ENCODE measurements at regions not wholly inside any gene's neighbourhood (a gene's known extent, or its start where the extent isn't known, plus 50 kb on each side); places are given as distances from the start of the nearest gene placed in this dataset. TPM values are rescaled to one million over a fixed set of nuclear protein-coding genes. Genes with fewer than 3 reads are reported as not detected.

Small RNA genes lying in the stretch of these regions (small RNA-seq; reads per million reads assigned to genes)
- gene RF00572 (ENCODE audit: low replicate concordance) = not detected
